Effector memory CD4-positive, alpha-beta T cell (primary cell): ENCODE measurements at regions not wholly inside any gene's neighbourhood (a gene's known extent, or its start where the extent isn't known, plus 50 kb on each side); places are given as distances from the start of the nearest gene placed in this dataset.
"Not testable (repeated sequence)": the region's sequence is repeated elsewhere in the genome, so short reads cannot be mapped to it uniquely, and the experiment has no call there.

Source experiments
- DNase-seq, 3 donors: peaks; one replicate each; pipeline ENCODE4 v3.0.0-alpha.2; 2020
- H3K27ac ChIP-seq: 2 replicates; pipeline ENCODE4 v1.7.0; 2013; ENCODE audit warnings: mild to moderate bottlenecking, low read length, moderate library complexity; ENCODE audit not compliant: insufficient read depth, poor library complexity, severe bottlenecking
- H3K27me3 ChIP-seq: replicated peaks from 2 replicates; pipeline ENCODE4 v1.7.0; 2013; ENCODE audit warnings: mild to moderate bottlenecking, low read length; ENCODE audit not compliant: insufficient read depth, control insufficient read depth, poor library complexity, severe bottlenecking
- H3K36me3 ChIP-seq: 2 replicates; pipeline ENCODE4 v1.7.0; 2013; ENCODE audit warnings: mild to moderate bottlenecking, low read length, moderate library complexity; ENCODE audit not compliant: control insufficient read depth, insufficient read depth
- H3K4me1 ChIP-seq: 2 replicates; pipeline ENCODE4 v1.7.0; 2013; ENCODE audit warnings: low read length, mild to moderate bottlenecking; ENCODE audit not compliant: control insufficient read depth, insufficient read depth, poor library complexity, severe bottlenecking
- H3K4me3 ChIP-seq: 2 replicates; pipeline ENCODE4 v1.7.0; 2013; ENCODE audit warnings: low read length, low read depth, mild to moderate bottlenecking; ENCODE audit not compliant: insufficient read depth, poor library complexity, severe bottlenecking
- H3K9me3 ChIP-seq: 2 replicates; pipeline ENCODE4 v1.7.0; 2013; ENCODE audit warnings: mild to moderate bottlenecking, low read length, moderate library complexity; ENCODE audit not compliant: control insufficient read depth

DNA sequence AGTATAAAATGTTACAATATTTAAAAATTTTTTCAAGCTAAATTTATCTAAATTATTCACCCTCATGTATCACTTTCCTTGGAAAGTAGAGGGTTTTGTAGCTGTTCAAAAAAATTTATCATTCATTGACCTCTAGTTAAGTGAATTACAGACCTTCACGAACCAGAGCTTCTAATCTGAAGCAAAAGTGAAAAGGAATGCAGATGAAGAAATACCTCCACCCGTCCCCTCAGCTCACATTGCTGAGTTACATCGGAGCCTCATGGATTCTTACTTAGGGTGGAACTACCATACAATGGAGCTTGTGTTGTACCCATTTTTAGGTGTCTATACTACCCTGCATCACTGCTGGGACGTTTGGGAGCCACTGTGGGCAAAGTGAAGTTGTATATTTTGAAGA, 146.2 kb upstream of the NEDD9 start:
- peaks cover 29% of the 10 kb centered on the region for H3K4me1 ChIP-seq
- DNase-seq, result no peak

GRCh38 chr6:11374036-11375010, 141.9 kb upstream of the NEDD9 start:
- no peaks in the 10 kb centered on the region for H3K27me3 ChIP-seq
- H3K36me3 ChIP-seq, result no peaks in the 10 kb centered on the region
- no peak for DNase-seq
- no peaks in the 10 kb centered on the region for H3K9me3 ChIP-seq
- peaks cover 2% of the 10 kb centered on the region for H3K4me1 ChIP-seq
- H3K27ac ChIP-seq, result no peak overlapping the region
- H3K4me3 ChIP-seq, result no peak overlapping the region

More for the DNA sequence above, 146.2 kb upstream of the NEDD9 start:
- no peaks in the 10 kb centered on the region for H3K27me3 ChIP-seq
- no peaks in the 10 kb centered on the region for H3K9me3 ChIP-seq
- no peak overlapping the region for H3K27ac ChIP-seq
- no peaks in the 10 kb centered on the region for H3K36me3 ChIP-seq
- H3K4me3 ChIP-seq, result no peak overlapping the region

DNA sequence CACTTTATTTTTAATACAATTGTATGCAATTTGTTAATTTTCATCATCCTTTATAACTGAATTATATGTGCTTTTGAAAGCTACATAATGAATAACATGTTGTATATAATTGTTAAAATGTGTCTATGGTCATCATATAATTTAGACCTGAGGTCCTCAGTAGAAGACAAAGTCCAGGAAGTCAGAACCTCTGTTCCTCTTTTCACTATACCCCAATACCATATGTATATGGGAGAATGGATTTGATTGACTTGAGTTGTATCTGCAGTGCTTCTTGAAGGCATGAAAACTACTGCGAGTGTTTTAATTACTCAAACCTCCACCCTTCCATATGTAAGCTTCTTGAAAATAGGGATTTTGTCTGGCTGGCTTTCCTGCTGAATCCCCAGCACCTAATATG, 140.7 kb upstream of the NEDD9 start:
- H3K4me1 ChIP-seq, result peaks cover 2% of the 10 kb centered on the region
- H3K27me3 ChIP-seq, result no peaks in the 10 kb centered on the region
- H3K27ac ChIP-seq, result no peak overlapping the region
- H3K9me3 ChIP-seq, result no peaks in the 10 kb centered on the region
- H3K4me3 ChIP-seq, result no peak overlapping the region
- DNase-seq, result no peak
- no peaks in the 10 kb centered on the region for H3K36me3 ChIP-seq

GRCh38 chr6:11372186-11372790, 139.8 kb upstream of the NEDD9 start:
- not testable (repeated sequence) for H3K36me3 ChIP-seq, H3K9me3 ChIP-seq, H3K27me3 ChIP-seq, H3K4me1 ChIP-seq, H3K27ac ChIP-seq, DNase-seq, H3K4me3 ChIP-seq

- H3K4me1 ChIP-seq, result peaks cover 21% of the 10 kb centered on the region
- H3K36me3 ChIP-seq, result no peaks in the 10 kb centered on the region
- H3K9me3 ChIP-seq, result no peaks in the 10 kb centered on the region
- no peaks in the 10 kb centered on the region for H3K27me3 ChIP-seq
- no peak overlapping the region for H3K4me3 ChIP-seq
- no peak for DNase-seq
- H3K27ac ChIP-seq, result no peak overlapping the region
Measured at GRCh38 chr6:11370191-11371018, 137.9 kb upstream of the NEDD9 start.

DNA sequence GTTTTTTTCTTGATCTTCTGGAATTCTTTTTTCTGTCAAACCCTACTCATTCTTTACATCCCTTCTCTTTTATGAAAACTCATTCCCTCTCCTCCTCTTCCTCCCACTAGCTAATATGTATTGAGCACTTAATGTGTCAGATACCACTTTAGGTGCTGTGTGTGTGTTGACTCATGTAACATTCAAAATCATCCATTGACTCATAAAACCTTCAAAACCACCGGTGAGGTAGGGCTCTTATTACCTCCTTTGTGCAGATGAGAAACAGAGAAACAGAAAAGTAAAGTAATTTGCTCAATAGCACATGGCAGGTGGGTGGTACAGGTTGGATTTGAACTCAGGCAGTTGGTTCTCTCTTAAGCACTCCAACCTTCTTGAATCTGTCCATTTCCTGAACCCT, 136.3 kb upstream of the NEDD9 start:
- no peaks in the 10 kb centered on the region for H3K36me3 ChIP-seq
- DNase-seq, result no peak
- no peaks in the 10 kb centered on the region for H3K27me3 ChIP-seq
- no peaks in the 10 kb centered on the region for H3K9me3 ChIP-seq
- H3K4me1 ChIP-seq, result peaks cover 19% of the 10 kb centered on the region
- H3K27ac ChIP-seq, result no peak overlapping the region
- H3K4me3 ChIP-seq, result no peak overlapping the region

DNA sequence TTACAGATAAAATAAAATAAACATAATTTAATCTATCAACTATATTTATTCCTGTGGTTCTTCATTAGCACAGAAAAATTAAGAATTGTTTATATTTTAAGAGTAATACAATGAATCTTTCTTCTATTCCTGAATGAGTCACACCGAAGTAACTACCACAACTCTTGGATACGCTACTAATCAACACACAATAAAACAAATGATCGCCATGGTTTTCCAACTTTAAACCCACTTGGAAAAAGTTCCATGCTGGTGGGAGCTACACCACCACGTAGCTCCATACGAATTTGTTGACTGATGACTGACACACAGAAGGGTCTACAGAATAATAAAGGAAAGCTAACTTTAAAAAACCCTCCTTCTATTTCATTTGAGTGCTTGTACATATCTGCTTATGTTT, 135.8 kb upstream of the NEDD9 start:
- Histone ChIP-seq H3K4me1 (peaks cover 19% of the 10 kb centered on the region), H3K4me3 (no peak overlapping the region), H3K9me3 (no peaks in the 10 kb centered on the region), H3K27ac (no peak overlapping the region), H3K27me3 (no peaks in the 10 kb centered on the region), H3K36me3 (no peaks in the 10 kb centered on the region)
- no peak for DNase-seq

GRCh38 chr6:11367638-11368199, 135.3 kb upstream of the NEDD9 start:
- Histone ChIP-seq H3K27ac (no peak overlapping the region), H3K4me3 (no peak overlapping the region), H3K27me3 (no peaks in the 10 kb centered on the region)

GRCh38 chr6:11366934-11367637, 134.6 kb upstream of the NEDD9 start:
- H3K27me3 ChIP-seq, result no peaks in the 10 kb centered on the region
- H3K4me3 ChIP-seq, result no peak overlapping the region
- H3K9me3 ChIP-seq, result no peaks in the 10 kb centered on the region
- H3K27ac ChIP-seq, result no peak overlapping the region
- H3K4me1 ChIP-seq, result peaks cover 19% of the 10 kb centered on the region
- DNase-seq, result no peak
- H3K36me3 ChIP-seq, result no peaks in the 10 kb centered on the region

More at GRCh38 chr6:11367638-11368199, 135.3 kb upstream of the NEDD9 start:
- DNase-seq, result no peak
- Histone ChIP-seq H3K4me1 (peaks cover 19% of the 10 kb centered on the region), H3K36me3 (no peaks in the 10 kb centered on the region), H3K9me3 (no peaks in the 10 kb centered on the region)
